ENCODE measurements at regions not wholly inside any gene's neighbourhood (a gene's known extent, or its start where the extent isn't known, plus 50 kb on each side); places are given as distances from the start of the nearest gene placed in this dataset.

GRCh38 chr1:229843627-229844238 lies 217.7 kb downstream of the URB2 start:
- H3K36me3 ChIP-seq, result no peaks in the 10 kb centered on the region
- H3K4me1 ChIP-seq, result peaks cover 18 to 39% (median 27%) of the 10 kb centered on the region in 4 donors
- DNase-seq, result peak; percentile 61
- no peak overlapping the region for H3K4me3 ChIP-seq
- intact Hi-C loops (cut with DNase I; ENCODE audit: low total_unique reads) (no loop called here), in situ Hi-C loops (cut with MboI; ENCODE audit: low pct_ligation_motif_present in 1 of 4, low pct_unique_long_range_greater_than_20kb in 1 of 4, low sequenced_read_pairs in 3 of 4) (no loop called here)
- H3K27me3 ChIP-seq, result no peaks in the 10 kb centered on the region
- TF ChIP-seq CTCF (IDR thresholded peaks at IDR 0.05), result peak in 3 of 5 experiments; percentile 29 to 35 (median 35)
- TF ChIP-seq POLR2A (IDR thresholded peaks at IDR 0.05), result no peak
- TF ChIP-seq POLR2AphosphoS5 (IDR thresholded peaks at IDR 0.05), result peak in 2 of 3 donors; percentile 57 to 60
- TF ChIP-seq EP300 (IDR thresholded peaks at IDR 0.05; ENCODE audit: low read depth), result no peak
- 45 to 49% methylated on average over 3 of the region's 3 CpGs for WGBS, 2 donors (ENCODE audit: low coverage in 1 of 2)
- H3K9me3 ChIP-seq, result no peaks in the 10 kb centered on the region
- H3K27ac ChIP-seq, result peak overlapping the region; percentile 53 to 73 (median 64)

- Histone ChIP-seq H3K36me3 (no peaks in the 10 kb centered on the region), H3K4me3 (no peak overlapping the region), H3K27ac (peak overlapping the region; percentile 53 to 73 (median 64)), H3K9me3 (no peaks in the 10 kb centered on the region), H3K4me1 (peaks cover 18 to 39% (median 27%) of the 10 kb centered on the region in 4 donors), H3K27me3 (no peaks in the 10 kb centered on the region)
- intact Hi-C loops (cut with DNase I; ENCODE audit: low total_unique reads), result no loop called here
- in situ Hi-C loops (cut with MboI; ENCODE audit: low pct_ligation_motif_present in 1 of 4, low pct_unique_long_range_greater_than_20kb in 1 of 4, low sequenced_read_pairs in 3 of 4), result no loop called here
- WGBS, 2 donors (ENCODE audit: low coverage in 1 of 2), result 0 to 24% methylated on average over 1 to 6 of the region's 6 CpGs
- TF ChIP-seq POLR2AphosphoS5 (IDR thresholded peaks at IDR 0.05) (no peak), CTCF (IDR thresholded peaks at IDR 0.05) (no peak), EP300 (IDR thresholded peaks at IDR 0.05; ENCODE audit: low read depth) (no peak), POLR2A (IDR thresholded peaks at IDR 0.05) (no peak)
- DNase-seq, result peak; percentile 54
Observed at GRCh38 chr1:229844675-229845074, 218.6 kb downstream of the URB2 start.

GRCh38 chr1:229845410-229846138 lies 219.5 kb downstream of the URB2 start:
- Histone ChIP-seq H3K9me3 (no peaks in the 10 kb centered on the region), H3K27me3 (no peaks in the 10 kb centered on the region), H3K27ac (peak overlapping the region; percentile 53 to 73 (median 64)), H3K36me3 (no peaks in the 10 kb centered on the region), H3K4me3 (no peak overlapping the region), H3K4me1 (peaks cover 18 to 39% (median 27%) of the 10 kb centered on the region in 4 donors)
- 75 to 100% methylated on average over 1 to 4 of the region's 4 CpGs for WGBS, 2 donors (ENCODE audit: low coverage in 1 of 2)
- no peak for DNase-seq
- intact Hi-C loops (cut with DNase I; ENCODE audit: low total_unique reads) (no loop called here), in situ Hi-C loops (cut with MboI; ENCODE audit: low pct_ligation_motif_present in 1 of 4, low pct_unique_long_range_greater_than_20kb in 1 of 4, low sequenced_read_pairs in 3 of 4) (no loop called here)
- TF ChIP-seq CTCF (IDR thresholded peaks at IDR 0.05), result peak in 1 of 5 experiments; percentile 7
- TF ChIP-seq POLR2A (IDR thresholded peaks at IDR 0.05), result no peak
- TF ChIP-seq POLR2AphosphoS5 (IDR thresholded peaks at IDR 0.05), result no peak

GRCh38 chr1:229846351-229846750 lies 220.3 kb downstream of the URB2 start:
- no peak for TF ChIP-seq POLR2A (IDR thresholded peaks at IDR 0.05)
- TF ChIP-seq CTCF (IDR thresholded peaks at IDR 0.05), result no peak
- TF ChIP-seq EP300 (IDR thresholded peaks at IDR 0.05; ENCODE audit: low read depth), result no peak
- no peak for TF ChIP-seq POLR2AphosphoS5 (IDR thresholded peaks at IDR 0.05)
- peaks cover 18 to 39% (median 27%) of the 10 kb centered on the region in 4 donors for H3K4me1 ChIP-seq
- no peaks in the 10 kb centered on the region for H3K36me3 ChIP-seq
- in situ Hi-C loops (cut with MboI; ENCODE audit: low pct_ligation_motif_present in 1 of 4, low pct_unique_long_range_greater_than_20kb in 1 of 4, low sequenced_read_pairs in 3 of 4), result no loop called here
- peak overlapping the region in 3 of 4 donors; percentile 8 to 73 (median 66) for H3K27ac ChIP-seq
- intact Hi-C loops (cut with DNase I; ENCODE audit: low total_unique reads), result no loop called here
- H3K27me3 ChIP-seq, result no peaks in the 10 kb centered on the region
- H3K9me3 ChIP-seq, result no peaks in the 10 kb centered on the region
- DNase-seq, result peak; percentile 46
- WGBS, 2 donors (ENCODE audit: low coverage in 1 of 2), result 58 to 84% methylated on average over 3 to 5 of the region's 5 CpGs
- H3K4me3 ChIP-seq, result no peak overlapping the region
